Peyer's patch (tissue), 4 donors: ENCODE measurements at regions not wholly inside any gene's neighbourhood (a gene's known extent, or its start where the extent isn't known, plus 50 kb on each side); places are given as distances from the start of the nearest gene placed in this dataset.

Experiments used
- POLR2A ChIP-seq, 2 donors: fragments of 450-650 bp; IDR thresholded peaks; one replicate each; pipeline ENCODE4 v1.5.1; 2017; ENCODE audit warnings: antibody characterized with exemption in 2 of 2, mild to moderate bottlenecking in 2 of 2, moderate library complexity in 2 of 2
- TF ChIP-seq, protein P1 (sequence below), 6 experiments: fragments of 450-650 bp in 4 of 6; fragments of 200-600 bp in 2 of 6; sonication (generic) in 1 of 6; IDR thresholded peaks; one replicate each; pipeline ENCODE4 v1.5.1; 2017 to 2019; ENCODE audit warnings: antibody characterized with exemption in 6 of 6, mild to moderate bottlenecking in 3 of 6, moderate library complexity in 1 of 6

GRCh38 chrX:121322159-121322558 is 274.7 kb downstream of the GLUD2 start:
- TF ChIP-seq, protein P1, sequence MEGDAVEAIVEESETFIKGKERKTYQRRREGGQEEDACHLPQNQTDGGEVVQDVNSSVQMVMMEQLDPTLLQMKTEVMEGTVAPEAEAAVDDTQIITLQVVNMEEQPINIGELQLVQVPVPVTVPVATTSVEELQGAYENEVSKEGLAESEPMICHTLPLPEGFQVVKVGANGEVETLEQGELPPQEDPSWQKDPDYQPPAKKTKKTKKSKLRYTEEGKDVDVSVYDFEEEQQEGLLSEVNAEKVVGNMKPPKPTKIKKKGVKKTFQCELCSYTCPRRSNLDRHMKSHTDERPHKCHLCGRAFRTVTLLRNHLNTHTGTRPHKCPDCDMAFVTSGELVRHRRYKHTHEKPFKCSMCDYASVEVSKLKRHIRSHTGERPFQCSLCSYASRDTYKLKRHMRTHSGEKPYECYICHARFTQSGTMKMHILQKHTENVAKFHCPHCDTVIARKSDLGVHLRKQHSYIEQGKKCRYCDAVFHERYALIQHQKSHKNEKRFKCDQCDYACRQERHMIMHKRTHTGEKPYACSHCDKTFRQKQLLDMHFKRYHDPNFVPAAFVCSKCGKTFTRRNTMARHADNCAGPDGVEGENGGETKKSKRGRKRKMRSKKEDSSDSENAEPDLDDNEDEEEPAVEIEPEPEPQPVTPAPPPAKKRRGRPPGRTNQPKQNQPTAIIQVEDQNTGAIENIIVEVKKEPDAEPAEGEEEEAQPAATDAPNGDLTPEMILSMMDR (IDR thresholded peaks at IDR 0.05) = no peak
- TF ChIP-seq POLR2A (IDR thresholded peaks at IDR 0.05) = no peak
